HUES6 (cell line): ENCODE measurements at regions not wholly inside any gene's neighbourhood (a gene's known extent, or its start where the extent isn't known, plus 50 kb on each side); places are given as distances from the start of the nearest gene placed in this dataset.
"Not testable (repeated sequence)": the region's sequence is repeated elsewhere in the genome, so short reads cannot be mapped to it uniquely, and the experiment has no call there.

Experiments used
- H3K27ac ChIP-seq: 2 replicates; pipeline ENCODE4 v1.7.0; 2013; ENCODE audit warnings: low read depth, mild to moderate bottlenecking, low read length, inconsistent platforms
- H3K27me3 ChIP-seq: 2 replicates; pipeline ENCODE4 v1.6.1; 2013; ENCODE audit warnings: low read length; ENCODE audit not compliant: control insufficient read depth, insufficient read depth
- H3K36me3 ChIP-seq: 2 replicates; pipeline ENCODE4 v1.6.1; 2013; ENCODE audit warnings: low read length; ENCODE audit not compliant: control insufficient read depth, insufficient read depth
- H3K4me1 ChIP-seq: 2 replicates; pipeline ENCODE4 v1.6.1; 2013; ENCODE audit warnings: low read length; ENCODE audit not compliant: control insufficient read depth, insufficient read depth
- H3K4me3 ChIP-seq: 2 replicates; pipeline ENCODE4 v1.5.1; 2013; ENCODE audit warnings: low read depth, low read length
- H3K9ac ChIP-seq: one replicate; pipeline ENCODE4 v1.6.1; 2013; ENCODE audit warnings: mild to moderate bottlenecking, low read length
- H3K9me3 ChIP-seq: 2 replicates; pipeline ENCODE4 v1.6.1; 2013; ENCODE audit warnings: low read depth, low read length; ENCODE audit not compliant: control insufficient read depth, insufficient read depth

- Histone ChIP-seq H3K27ac (no peak overlapping the region), H3K4me1 (no peaks in the 10 kb centered on the region), H3K9me3 (no peaks in the 10 kb centered on the region), H3K9ac (no peak overlapping the region), H3K27me3 (no peaks in the 10 kb centered on the region), H3K4me3 (no peak overlapping the region), H3K36me3 (no peaks in the 10 kb centered on the region)
Observed at GRCh38 chr4:171279131-171279530, 534.1 kb upstream of the GALNTL6 start.

GRCh38 chr4:171266671-171267070 is 546.5 kb upstream of the GALNTL6 start:
- Histone ChIP-seq H3K9ac (no peak overlapping the region), H3K4me1 (no peaks in the 10 kb centered on the region), H3K27ac (no peak overlapping the region), H3K36me3 (no peaks in the 10 kb centered on the region), H3K27me3 (no peaks in the 10 kb centered on the region), H3K4me3 (no peak overlapping the region), H3K9me3 (no peaks in the 10 kb centered on the region)

DNA sequence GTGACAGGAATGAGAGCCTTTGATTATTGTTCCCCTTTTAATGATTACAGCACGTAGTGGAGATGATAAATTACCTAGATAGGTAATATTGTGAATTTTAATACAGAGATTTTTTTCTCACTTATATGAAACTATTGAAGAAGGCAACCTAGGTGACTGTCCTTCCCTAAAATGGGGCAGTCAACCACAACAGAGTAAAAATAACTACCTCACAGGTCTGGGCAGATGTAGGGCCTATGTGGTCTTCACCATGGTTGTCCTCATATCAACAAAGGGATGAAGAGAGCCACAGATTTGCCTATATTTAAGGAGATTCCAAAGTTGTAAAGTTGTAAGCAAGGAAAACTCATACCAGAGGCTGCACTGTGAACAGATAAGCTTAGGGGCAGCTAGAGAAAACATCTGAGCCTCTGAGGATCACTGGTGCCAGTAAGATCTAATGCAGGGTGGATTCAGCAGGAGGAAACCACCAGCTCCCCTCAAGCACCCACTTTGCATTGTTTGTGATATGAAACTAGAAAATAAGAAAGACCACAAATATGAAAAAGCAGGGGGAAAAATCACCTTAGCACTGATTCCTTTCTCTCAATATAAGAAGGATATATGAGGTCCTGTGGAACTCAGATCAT is 547.9 kb upstream of the GALNTL6 start:
- Histone ChIP-seq H3K27ac (no peak overlapping the region), H3K9me3 (no peaks in the 10 kb centered on the region), H3K9ac (no peak overlapping the region), H3K4me3 (no peak overlapping the region), H3K36me3 (no peaks in the 10 kb centered on the region), H3K27me3 (no peaks in the 10 kb centered on the region), H3K4me1 (no peaks in the 10 kb centered on the region)

DNA sequence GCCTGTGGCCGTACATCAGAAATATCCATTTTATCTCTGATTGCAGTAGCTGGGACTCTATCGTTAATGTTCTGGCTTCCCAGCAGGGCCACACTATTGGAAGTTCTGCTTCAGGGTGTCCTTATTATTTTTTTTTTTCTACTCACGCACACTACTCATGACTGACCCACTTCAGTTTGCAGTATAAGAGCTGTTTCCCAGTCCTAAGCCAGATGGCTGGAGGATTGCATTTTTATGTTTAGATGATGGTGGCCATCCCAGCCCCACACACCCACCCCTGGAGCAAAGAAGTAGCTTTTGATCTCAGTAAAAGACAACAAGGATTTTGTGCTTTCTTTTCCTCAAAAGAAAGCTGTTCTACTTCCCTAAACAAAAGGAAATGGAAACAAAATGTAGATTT is 557.0 kb upstream of the GALNTL6 start:
- Histone ChIP-seq H3K9ac (no peak overlapping the region), H3K27ac (no peak overlapping the region), H3K36me3 (no peaks in the 10 kb centered on the region), H3K4me1 (no peaks in the 10 kb centered on the region), H3K9me3 (no peaks in the 10 kb centered on the region), H3K27me3 (no peaks in the 10 kb centered on the region), H3K4me3 (no peak overlapping the region)

DNA sequence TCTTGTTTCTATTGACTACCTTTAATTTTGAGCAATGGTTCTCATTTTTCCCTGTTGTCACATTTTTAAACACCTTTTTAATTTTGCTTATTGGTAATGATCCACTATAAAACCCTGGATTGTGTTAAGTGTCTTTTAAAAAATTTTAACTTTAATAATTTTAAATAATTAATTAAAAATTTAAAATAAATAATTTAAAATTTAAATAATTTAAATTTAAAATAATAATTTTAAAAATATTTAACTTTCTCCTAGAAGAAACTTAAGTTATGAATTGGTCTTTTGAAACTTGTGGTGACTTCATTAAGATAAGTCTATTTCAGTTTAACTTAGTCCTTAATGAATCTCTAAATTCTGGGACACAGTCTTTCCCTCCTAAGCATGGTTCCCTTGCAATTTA is 566.3 kb upstream of the GALNTL6 start:
- Histone ChIP-seq H3K27ac (no peak overlapping the region), H3K36me3 (no peaks in the 10 kb centered on the region), H3K27me3 (no peaks in the 10 kb centered on the region), H3K9me3 (no peaks in the 10 kb centered on the region), H3K4me3 (no peak overlapping the region), H3K9ac (no peak overlapping the region), H3K4me1 (no peaks in the 10 kb centered on the region)

GRCh38 chr4:171242831-171243230 is 570.4 kb upstream of the GALNTL6 start:
- Histone ChIP-seq H3K27ac (no peak overlapping the region), H3K9ac (no peak overlapping the region), H3K36me3 (no peaks in the 10 kb centered on the region), H3K4me1 (no peaks in the 10 kb centered on the region), H3K4me3 (no peak overlapping the region), H3K9me3 (no peaks in the 10 kb centered on the region), H3K27me3 (no peaks in the 10 kb centered on the region)

GRCh38 chr4:171239196-171239595 is 574.0 kb upstream of the GALNTL6 start:
- Histone ChIP-seq H3K9me3 (no peaks in the 10 kb centered on the region), H3K4me1 (no peaks in the 10 kb centered on the region), H3K9ac (no peak overlapping the region), H3K4me3 (no peak overlapping the region), H3K27me3 (no peaks in the 10 kb centered on the region), H3K27ac (no peak overlapping the region), H3K36me3 (no peaks in the 10 kb centered on the region)

DNA sequence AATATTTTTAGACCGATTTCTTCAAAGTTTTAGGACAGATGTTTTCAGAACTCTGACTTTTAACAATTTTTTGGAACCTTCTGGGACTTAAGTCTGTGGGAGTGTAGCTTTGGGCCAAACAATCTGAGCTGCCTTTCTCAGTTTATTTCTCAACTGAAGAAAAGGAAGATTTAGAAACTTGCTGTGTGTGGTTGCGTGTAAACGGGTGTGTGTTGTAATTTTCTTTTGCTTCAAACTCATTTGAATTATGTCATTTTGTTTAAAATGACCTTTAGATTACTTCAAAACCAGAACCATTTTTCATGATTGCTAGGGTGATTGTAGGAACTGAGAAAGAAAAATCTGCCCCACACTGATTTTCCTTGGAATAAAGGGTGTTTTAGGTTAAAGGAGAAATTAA is 577.7 kb upstream of the GALNTL6 start:
- Histone ChIP-seq H3K4me3 (no peak overlapping the region), H3K4me1 (no peaks in the 10 kb centered on the region), H3K9ac (no peak overlapping the region)

GRCh38 chr4:171229354-171229753 is 583.9 kb upstream of the GALNTL6 start:
- H3K9ac ChIP-seq, H3K36me3 ChIP-seq, H3K9me3 ChIP-seq, H3K27ac ChIP-seq, H3K27me3 ChIP-seq, H3K4me1 ChIP-seq, H3K4me3 ChIP-seq: not testable (repeated sequence)

More for the DNA sequence above, 577.7 kb upstream of the GALNTL6 start:
- no peak overlapping the region for H3K27ac ChIP-seq
- no peaks in the 10 kb centered on the region for H3K9me3 ChIP-seq
- H3K36me3 ChIP-seq: no peaks in the 10 kb centered on the region
- no peaks in the 10 kb centered on the region for H3K27me3 ChIP-seq

- Histone ChIP-seq H3K4me1 (no peaks in the 10 kb centered on the region), H3K27me3 (no peaks in the 10 kb centered on the region), H3K36me3 (no peaks in the 10 kb centered on the region), H3K9ac (no peak overlapping the region), H3K27ac (no peak overlapping the region), H3K4me3 (no peak overlapping the region), H3K9me3 (no peaks in the 10 kb centered on the region)
Observed at GRCh38 chr4:171221181-171221580, 592.0 kb upstream of the GALNTL6 start.

DNA sequence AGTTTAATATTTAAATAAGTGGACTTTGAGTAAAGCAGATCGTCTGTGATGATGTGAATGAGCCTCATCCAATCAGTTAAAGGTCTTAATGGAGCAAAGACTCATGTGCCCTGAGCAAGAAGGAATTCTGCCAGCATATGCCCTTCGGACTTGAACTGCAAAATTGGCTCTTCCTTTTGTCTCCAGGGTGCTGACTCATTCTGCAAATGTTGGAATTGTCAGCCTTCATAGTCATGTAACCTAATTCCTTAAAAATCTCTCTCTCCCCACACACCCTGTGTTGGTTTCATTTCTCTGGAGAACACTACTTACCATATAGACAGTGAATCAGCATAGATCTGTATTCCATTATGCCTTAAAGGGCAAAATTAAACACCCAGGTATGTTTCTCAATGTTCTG is 609.8 kb upstream of the GALNTL6 start:
- no peak overlapping the region for H3K4me3 ChIP-seq
- H3K9me3 ChIP-seq: no peaks in the 10 kb centered on the region; the same call in 1 of the 2 replicates
- H3K9ac ChIP-seq: no peak overlapping the region
- H3K27ac ChIP-seq: no peak overlapping the region
- H3K27me3 ChIP-seq: no peaks in the 10 kb centered on the region
- H3K36me3 ChIP-seq: no peaks in the 10 kb centered on the region
- peaks cover 6% of the 10 kb centered on the region; the same call in 1 of the 2 replicates for H3K4me1 ChIP-seq

DNA sequence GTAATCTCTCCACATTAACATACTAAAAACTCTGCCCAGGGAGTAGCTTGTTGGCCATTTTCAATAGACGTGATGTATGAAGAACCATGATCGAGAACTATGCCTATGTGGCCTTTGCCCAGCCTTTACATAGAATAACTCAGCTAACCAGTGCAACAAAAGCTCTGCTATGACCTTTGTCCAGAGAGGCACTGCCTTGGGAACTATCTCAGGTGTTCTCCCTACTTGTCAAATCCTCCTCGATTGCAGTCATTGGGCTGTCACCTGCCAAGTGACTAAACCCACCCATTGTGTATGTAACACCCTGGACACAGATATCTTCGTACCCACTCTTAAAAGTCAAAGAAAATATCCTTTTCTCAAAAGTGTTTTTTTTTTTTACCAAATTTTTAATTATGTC is 610.3 kb upstream of the GALNTL6 start:
- Histone ChIP-seq H3K27me3 (no peaks in the 10 kb centered on the region), H3K9me3 (no peaks in the 10 kb centered on the region), H3K4me3 (no peak overlapping the region), H3K27ac (no peak overlapping the region), H3K4me1 (peaks cover 6% of the 10 kb centered on the region; the same call in 1 of the 2 replicates), H3K9ac (no peak overlapping the region), H3K36me3 (no peaks in the 10 kb centered on the region)
